GM19455 (cell line): ENCODE measurements at regions not wholly inside any gene's neighbourhood (a gene's known extent, or its start where the extent isn't known, plus 50 kb on each side); places are given as distances from the start of the nearest gene placed in this dataset.

Experiments used
- ATAC-seq: cut with Tn5 transposase; IDR thresholded peaks from one replicate; pipeline ENCODE4 v1.9.1; 2021; ENCODE audit not compliant: unreplicated experiment

GRCh38 chr6:147808640-147809039 is 300.1 kb downstream of the SAMD5 start:
- no peak for ATAC-seq

GRCh38 chr6:147811913-147812629 is 303.6 kb downstream of the SAMD5 start:
- no peak for ATAC-seq

GRCh38 chr6:147817042-147817689 is 308.7 kb downstream of the SAMD5 start:
- ATAC-seq, result no peak

GRCh38 chr6:147820520-147820919 is 312.0 kb downstream of the SAMD5 start:
- ATAC-seq, result no peak

- ATAC-seq, result no peak
Observed at GRCh38 chr6:147821295-147821897, 312.9 kb downstream of the SAMD5 start.

- no peak for ATAC-seq
Observed at GRCh38 chr6:147823936-147824335, 315.4 kb downstream of the SAMD5 start.

GRCh38 chr6:147825848-147826247 is 317.4 kb downstream of the SAMD5 start:
- ATAC-seq, result no peak

GRCh38 chr6:147826698-147827097 is 318.2 kb downstream of the SAMD5 start:
- no peak for ATAC-seq

- ATAC-seq, result no peak
Observed at GRCh38 chr6:147829418-147829817, 320.9 kb downstream of the SAMD5 start.

GRCh38 chr6:147829835-147830234 is 321.3 kb downstream of the SAMD5 start:
- no peak for ATAC-seq

GRCh38 chr6:147831356-147831755 is 322.9 kb downstream of the SAMD5 start:
- ATAC-seq, result no peak

GRCh38 chr6:147833607-147834006 is 325.1 kb downstream of the SAMD5 start:
- no peak for ATAC-seq

GRCh38 chr6:147834084-147834776 is 325.7 kb downstream of the SAMD5 start:
- ATAC-seq, result no peak

- no peak for ATAC-seq
Observed at GRCh38 chr6:147837540-147837939, 329.1 kb downstream of the SAMD5 start.

- ATAC-seq, result no peak
Observed at GRCh38 chr6:147839708-147840610, 331.5 kb downstream of the SAMD5 start.

GRCh38 chr6:147841547-147842148 is 333.2 kb downstream of the SAMD5 start:
- no peak for ATAC-seq

GRCh38 chr6:147849401-147850330 is 341.2 kb downstream of the SAMD5 start:
- ATAC-seq, result no peak

GRCh38 chr6:147852772-147853171 is 344.3 kb downstream of the SAMD5 start:
- no peak for ATAC-seq

GRCh38 chr6:147853574-147853973 is 345.1 kb downstream of the SAMD5 start:
- ATAC-seq, result no peak
